ENCODE measurements at regions not wholly inside any gene's neighbourhood (a gene's known extent, or its start where the extent isn't known, plus 50 kb on each side); places are given as distances from the start of the nearest gene placed in this dataset.

GRCh38 chr12:43011383-43011926, 421.9 kb upstream of the PRICKLE1 start:
- TF ChIP-seq POLR2AphosphoS5 (IDR thresholded peaks at IDR 0.05) (no peak), MXI1 (conservative IDR thresholded peaks at IDR 0.05; ENCODE audit: poor library complexity, severe bottlenecking) (no peak), TAF1 (IDR thresholded peaks at IDR 0.05; ENCODE audit: low read depth) (no peak)
- Histone ChIP-seq H4K20me1 (ENCODE audit: insufficient read depth) (no peaks in the 10 kb centered on the region), H3K9me2 (ENCODE audit: insufficient read depth, low read length) (no peaks in the 10 kb centered on the region), H3K9me3 (ENCODE audit: low read length) (no peaks in the 10 kb centered on the region), H3K36me3 (ENCODE audit: insufficient read depth, low read length) (no peaks in the 10 kb centered on the region), H3K27me3 (ENCODE audit: insufficient read depth, low read depth, low read length) (no peaks in the 10 kb centered on the region), H3K9ac (ENCODE audit: low read length) (no peak overlapping the region), H3F3A (ENCODE audit: insufficient read depth, low read length, poor library complexity, severe bottlenecking) (no peaks in the 10 kb centered on the region), H3K79me2 (replicated peaks; ENCODE audit: insufficient read depth, low read length) (no peaks in the 10 kb centered on the region), H3K27ac (ENCODE audit: low read length) (no peak overlapping the region), H3K4me3 (ENCODE audit: low read length) (no peak overlapping the region), H2AFZ (ENCODE audit: low read depth, low read length) (no peak overlapping the region), H3K4me2 (ENCODE audit: low read length) (no peak overlapping the region)

DNA sequence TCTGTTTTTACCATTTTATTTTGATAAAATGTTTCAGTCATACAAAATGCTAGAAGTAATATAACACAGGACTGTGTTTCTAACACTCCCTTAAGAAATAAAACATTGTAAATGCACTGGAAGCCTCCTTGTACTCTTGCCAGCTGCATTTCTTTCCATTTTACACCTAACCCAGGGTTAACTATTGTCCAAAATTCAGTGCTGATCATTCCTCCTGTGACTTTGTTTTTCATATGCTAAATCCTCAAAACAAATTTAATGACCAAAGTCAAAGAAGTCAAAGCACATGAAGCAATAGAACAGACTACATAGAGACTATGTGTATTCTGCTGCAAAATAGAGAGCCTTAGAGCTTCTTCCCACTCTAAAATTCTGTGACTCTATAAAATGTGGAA, 420.3 kb upstream of the PRICKLE1 start:
- Histone ChIP-seq H4K20me1 (ENCODE audit: insufficient read depth) (no peaks in the 10 kb centered on the region), H2AFZ (ENCODE audit: low read depth, low read length) (no peak overlapping the region)

More for the DNA sequence above, 420.3 kb upstream of the PRICKLE1 start:
- H3K9me2 ChIP-seq (ENCODE audit: insufficient read depth, low read length) = no peaks in the 10 kb centered on the region
- H3K27me3 ChIP-seq (ENCODE audit: insufficient read depth, low read depth, low read length) = no peaks in the 10 kb centered on the region
- H3K9me3 ChIP-seq (ENCODE audit: low read length) = no peaks in the 10 kb centered on the region
- H3K36me3 ChIP-seq (ENCODE audit: insufficient read depth, low read length) = no peaks in the 10 kb centered on the region
- H3K9ac ChIP-seq (ENCODE audit: low read length) = no peak overlapping the region
- no peak overlapping the region for H3K4me2 ChIP-seq (ENCODE audit: low read length)
- TF ChIP-seq EZH2 (IDR thresholded peaks at IDR 0.05; ENCODE audit: borderline replicate concordance, insufficient read depth, low read length, poor library complexity, severe bottlenecking) = no peak
- TF ChIP-seq MXI1 (conservative IDR thresholded peaks at IDR 0.05; ENCODE audit: poor library complexity, severe bottlenecking) = no peak
- TF ChIP-seq, protein P1, sequence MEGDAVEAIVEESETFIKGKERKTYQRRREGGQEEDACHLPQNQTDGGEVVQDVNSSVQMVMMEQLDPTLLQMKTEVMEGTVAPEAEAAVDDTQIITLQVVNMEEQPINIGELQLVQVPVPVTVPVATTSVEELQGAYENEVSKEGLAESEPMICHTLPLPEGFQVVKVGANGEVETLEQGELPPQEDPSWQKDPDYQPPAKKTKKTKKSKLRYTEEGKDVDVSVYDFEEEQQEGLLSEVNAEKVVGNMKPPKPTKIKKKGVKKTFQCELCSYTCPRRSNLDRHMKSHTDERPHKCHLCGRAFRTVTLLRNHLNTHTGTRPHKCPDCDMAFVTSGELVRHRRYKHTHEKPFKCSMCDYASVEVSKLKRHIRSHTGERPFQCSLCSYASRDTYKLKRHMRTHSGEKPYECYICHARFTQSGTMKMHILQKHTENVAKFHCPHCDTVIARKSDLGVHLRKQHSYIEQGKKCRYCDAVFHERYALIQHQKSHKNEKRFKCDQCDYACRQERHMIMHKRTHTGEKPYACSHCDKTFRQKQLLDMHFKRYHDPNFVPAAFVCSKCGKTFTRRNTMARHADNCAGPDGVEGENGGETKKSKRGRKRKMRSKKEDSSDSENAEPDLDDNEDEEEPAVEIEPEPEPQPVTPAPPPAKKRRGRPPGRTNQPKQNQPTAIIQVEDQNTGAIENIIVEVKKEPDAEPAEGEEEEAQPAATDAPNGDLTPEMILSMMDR (IDR thresholded peaks at IDR 0.05; ENCODE audit: poor library complexity, severe bottlenecking) = no peak
- TF ChIP-seq EP300 (conservative IDR thresholded peaks at IDR 0.05; ENCODE audit: poor library complexity, severe bottlenecking) = no peak
- TF ChIP-seq POLR2AphosphoS5 (IDR thresholded peaks at IDR 0.05) = no peak
- no peak for TF ChIP-seq RAD21 (conservative IDR thresholded peaks at IDR 0.05)
- TF ChIP-seq, protein P2, sequence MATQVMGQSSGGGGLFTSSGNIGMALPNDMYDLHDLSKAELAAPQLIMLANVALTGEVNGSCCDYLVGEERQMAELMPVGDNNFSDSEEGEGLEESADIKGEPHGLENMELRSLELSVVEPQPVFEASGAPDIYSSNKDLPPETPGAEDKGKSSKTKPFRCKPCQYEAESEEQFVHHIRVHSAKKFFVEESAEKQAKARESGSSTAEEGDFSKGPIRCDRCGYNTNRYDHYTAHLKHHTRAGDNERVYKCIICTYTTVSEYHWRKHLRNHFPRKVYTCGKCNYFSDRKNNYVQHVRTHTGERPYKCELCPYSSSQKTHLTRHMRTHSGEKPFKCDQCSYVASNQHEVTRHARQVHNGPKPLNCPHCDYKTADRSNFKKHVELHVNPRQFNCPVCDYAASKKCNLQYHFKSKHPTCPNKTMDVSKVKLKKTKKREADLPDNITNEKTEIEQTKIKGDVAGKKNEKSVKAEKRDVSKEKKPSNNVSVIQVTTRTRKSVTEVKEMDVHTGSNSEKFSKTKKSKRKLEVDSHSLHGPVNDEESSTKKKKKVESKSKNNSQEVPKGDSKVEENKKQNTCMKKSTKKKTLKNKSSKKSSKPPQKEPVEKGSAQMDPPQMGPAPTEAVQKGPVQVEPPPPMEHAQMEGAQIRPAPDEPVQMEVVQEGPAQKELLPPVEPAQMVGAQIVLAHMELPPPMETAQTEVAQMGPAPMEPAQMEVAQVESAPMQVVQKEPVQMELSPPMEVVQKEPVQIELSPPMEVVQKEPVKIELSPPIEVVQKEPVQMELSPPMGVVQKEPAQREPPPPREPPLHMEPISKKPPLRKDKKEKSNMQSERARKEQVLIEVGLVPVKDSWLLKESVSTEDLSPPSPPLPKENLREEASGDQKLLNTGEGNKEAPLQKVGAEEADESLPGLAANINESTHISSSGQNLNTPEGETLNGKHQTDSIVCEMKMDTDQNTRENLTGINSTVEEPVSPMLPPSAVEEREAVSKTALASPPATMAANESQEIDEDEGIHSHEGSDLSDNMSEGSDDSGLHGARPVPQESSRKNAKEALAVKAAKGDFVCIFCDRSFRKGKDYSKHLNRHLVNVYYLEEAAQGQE (IDR thresholded peaks at IDR 0.05; ENCODE audit: borderline replicate concordance) = no peak
- no peak for TF ChIP-seq SMC3 (conservative IDR thresholded peaks at IDR 0.05; ENCODE audit: poor library complexity)
- no peak for TF ChIP-seq TAF1 (IDR thresholded peaks at IDR 0.05; ENCODE audit: low read depth)
- H3F3A ChIP-seq (ENCODE audit: insufficient read depth, low read length, poor library complexity, severe bottlenecking) = no peaks in the 10 kb centered on the region
- no peaks in the 10 kb centered on the region for H3K79me2 ChIP-seq (replicated peaks; ENCODE audit: insufficient read depth, low read length)
- no peak overlapping the region for H3K4me3 ChIP-seq (ENCODE audit: low read length)
- no peak overlapping the region for H3K27ac ChIP-seq (ENCODE audit: low read length)
